ENCODE measurements at regions not wholly inside any gene's neighbourhood (a gene's known extent, or its start where the extent isn't known, plus 50 kb on each side); places are given as distances from the start of the nearest gene placed in this dataset.

GRCh38 chr3:162897291-162897690, 1400.7 kb downstream of the OTOL1 start:
- H3K4me1 ChIP-seq (ENCODE audit: insufficient read depth, low read length): no peaks in the 10 kb centered on the region
- H3K4me3 ChIP-seq (ENCODE audit: low read depth in 1 of 2, low read length in 2 of 2): no peak overlapping the region
- no peaks in the 10 kb centered on the region for H3K36me3 ChIP-seq (ENCODE audit: insufficient read depth, low read length)
- no peak overlapping the region for H3K9ac ChIP-seq (ENCODE audit: low read length)
- no peaks in the 10 kb centered on the region for H3K27me3 ChIP-seq (ENCODE audit: control insufficient read depth in 1 of 2, insufficient read depth in 2 of 2, low read length in 2 of 2)
- H3K9me3 ChIP-seq (ENCODE audit: low read length): no peaks in the 10 kb centered on the region
- H3K27ac ChIP-seq (ENCODE audit: low read depth, low read length): no peak overlapping the region

GRCh38 chr3:162932503-162932902, 1435.9 kb downstream of the OTOL1 start:
- H3K4me1 ChIP-seq (ENCODE audit: insufficient read depth, low read length): no peaks in the 10 kb centered on the region
- H3K36me3 ChIP-seq (ENCODE audit: insufficient read depth, low read length): no peaks in the 10 kb centered on the region
- H3K9ac ChIP-seq (ENCODE audit: low read length): no peak overlapping the region
- H3K27ac ChIP-seq (ENCODE audit: low read depth, low read length): no peak overlapping the region
- no peak overlapping the region for H3K4me3 ChIP-seq (ENCODE audit: low read depth in 1 of 2, low read length in 2 of 2)
- H3K9me3 ChIP-seq (ENCODE audit: low read length): no peaks in the 10 kb centered on the region
- H3K27me3 ChIP-seq (ENCODE audit: control insufficient read depth in 1 of 2, insufficient read depth in 2 of 2, low read length in 2 of 2): no peaks in the 10 kb centered on the region

GRCh38 chr3:162933656-162934055, 1437.0 kb downstream of the OTOL1 start:
- Histone ChIP-seq H3K4me1 (ENCODE audit: insufficient read depth, low read length) (no peaks in the 10 kb centered on the region), H3K27me3 (ENCODE audit: control insufficient read depth in 1 of 2, insufficient read depth in 2 of 2, low read length in 2 of 2) (no peaks in the 10 kb centered on the region), H3K9ac (ENCODE audit: low read length) (no peak overlapping the region), H3K4me3 (ENCODE audit: low read depth in 1 of 2, low read length in 2 of 2) (no peak overlapping the region), H3K9me3 (ENCODE audit: low read length) (no peaks in the 10 kb centered on the region), H3K36me3 (ENCODE audit: insufficient read depth, low read length) (no peaks in the 10 kb centered on the region), H3K27ac (ENCODE audit: low read depth, low read length) (no peak overlapping the region)

GRCh38 chr3:162936706-162937105, 1440.1 kb downstream of the OTOL1 start:
- Histone ChIP-seq H3K9me3 (ENCODE audit: low read length) (no peaks in the 10 kb centered on the region), H3K36me3 (ENCODE audit: insufficient read depth, low read length) (no peaks in the 10 kb centered on the region), H3K4me1 (ENCODE audit: insufficient read depth, low read length) (no peaks in the 10 kb centered on the region), H3K4me3 (ENCODE audit: low read depth in 1 of 2, low read length in 2 of 2) (no peak overlapping the region), H3K27ac (ENCODE audit: low read depth, low read length) (no peak overlapping the region), H3K9ac (ENCODE audit: low read length) (no peak overlapping the region), H3K27me3 (ENCODE audit: control insufficient read depth in 1 of 2, insufficient read depth in 2 of 2, low read length in 2 of 2) (no peaks in the 10 kb centered on the region)

- Histone ChIP-seq H3K9ac (ENCODE audit: low read length) (no peak overlapping the region), H3K27ac (ENCODE audit: low read depth, low read length) (no peak overlapping the region), H3K27me3 (ENCODE audit: control insufficient read depth in 1 of 2, insufficient read depth in 2 of 2, low read length in 2 of 2) (no peaks in the 10 kb centered on the region), H3K4me3 (ENCODE audit: low read depth in 1 of 2, low read length in 2 of 2) (no peak overlapping the region), H3K36me3 (ENCODE audit: insufficient read depth, low read length) (no peaks in the 10 kb centered on the region), H3K9me3 (ENCODE audit: low read length) (no peaks in the 10 kb centered on the region), H3K4me1 (ENCODE audit: insufficient read depth, low read length) (no peaks in the 10 kb centered on the region)
These were observed 1441.5 kb downstream of the OTOL1 start for GRCh38 chr3:162938083-162938482.

- Histone ChIP-seq H3K27ac (ENCODE audit: low read depth, low read length) (no peak overlapping the region), H3K36me3 (ENCODE audit: insufficient read depth, low read length) (no peaks in the 10 kb centered on the region), H3K4me3 (ENCODE audit: low read depth in 1 of 2, low read length in 2 of 2) (no peak overlapping the region), H3K4me1 (ENCODE audit: insufficient read depth, low read length) (no peaks in the 10 kb centered on the region), H3K9me3 (ENCODE audit: low read length) (no peaks in the 10 kb centered on the region), H3K27me3 (ENCODE audit: control insufficient read depth in 1 of 2, insufficient read depth in 2 of 2, low read length in 2 of 2) (no peaks in the 10 kb centered on the region), H3K9ac (ENCODE audit: low read length) (no peak overlapping the region)
These were observed 1449.0 kb downstream of the OTOL1 start for GRCh38 chr3:162945626-162946025.

- Histone ChIP-seq H3K36me3 (ENCODE audit: insufficient read depth, low read length) (no peaks in the 10 kb centered on the region), H3K27me3 (ENCODE audit: control insufficient read depth in 1 of 2, insufficient read depth in 2 of 2, low read length in 2 of 2) (no peaks in the 10 kb centered on the region), H3K9ac (ENCODE audit: low read length) (no peak overlapping the region), H3K4me3 (ENCODE audit: low read depth in 1 of 2, low read length in 2 of 2) (no peak overlapping the region), H3K27ac (ENCODE audit: low read depth, low read length) (no peak overlapping the region), H3K9me3 (ENCODE audit: low read length) (no peaks in the 10 kb centered on the region), H3K4me1 (ENCODE audit: insufficient read depth, low read length) (no peaks in the 10 kb centered on the region)
These were observed 1460.1 kb downstream of the OTOL1 start for GRCh38 chr3:162956711-162957110.

GRCh38 chr3:162960269-162960668, 1463.7 kb downstream of the OTOL1 start:
- H3K4me3 ChIP-seq (ENCODE audit: low read depth in 1 of 2, low read length in 2 of 2): no peak overlapping the region
- H3K4me1 ChIP-seq (ENCODE audit: insufficient read depth, low read length): no peaks in the 10 kb centered on the region
- H3K27me3 ChIP-seq (ENCODE audit: control insufficient read depth in 1 of 2, insufficient read depth in 2 of 2, low read length in 2 of 2): no peaks in the 10 kb centered on the region
- H3K27ac ChIP-seq (ENCODE audit: low read depth, low read length): no peak overlapping the region
- H3K36me3 ChIP-seq (ENCODE audit: insufficient read depth, low read length): no peaks in the 10 kb centered on the region
- H3K9ac ChIP-seq (ENCODE audit: low read length): no peak overlapping the region
- H3K9me3 ChIP-seq (ENCODE audit: low read length): peaks cover 2% of the 10 kb centered on the region

GRCh38 chr3:162970292-162970691, 1473.7 kb downstream of the OTOL1 start:
- H3K27ac ChIP-seq (ENCODE audit: low read depth, low read length): no peak overlapping the region
- no peak overlapping the region for H3K9ac ChIP-seq (ENCODE audit: low read length)
- no peak overlapping the region for H3K4me3 ChIP-seq (ENCODE audit: low read depth in 1 of 2, low read length in 2 of 2)
- H3K9me3 ChIP-seq (ENCODE audit: low read length): peaks cover 3% of the 10 kb centered on the region
- H3K4me1 ChIP-seq (ENCODE audit: insufficient read depth, low read length): no peaks in the 10 kb centered on the region
- H3K27me3 ChIP-seq (ENCODE audit: control insufficient read depth in 1 of 2, insufficient read depth in 2 of 2, low read length in 2 of 2): no peaks in the 10 kb centered on the region
- no peaks in the 10 kb centered on the region for H3K36me3 ChIP-seq (ENCODE audit: insufficient read depth, low read length)

GRCh38 chr3:162971715-162972114, 1475.1 kb downstream of the OTOL1 start:
- Histone ChIP-seq H3K36me3 (ENCODE audit: insufficient read depth, low read length) (no peaks in the 10 kb centered on the region), H3K9me3 (ENCODE audit: low read length) (no peaks in the 10 kb centered on the region), H3K27ac (ENCODE audit: low read depth, low read length) (no peak overlapping the region), H3K4me3 (ENCODE audit: low read depth in 1 of 2, low read length in 2 of 2) (no peak overlapping the region), H3K27me3 (ENCODE audit: control insufficient read depth in 1 of 2, insufficient read depth in 2 of 2, low read length in 2 of 2) (no peaks in the 10 kb centered on the region), H3K4me1 (ENCODE audit: insufficient read depth, low read length) (no peaks in the 10 kb centered on the region), H3K9ac (ENCODE audit: low read length) (no peak overlapping the region)

- Histone ChIP-seq H3K9ac (ENCODE audit: low read length) (no peak overlapping the region), H3K27me3 (ENCODE audit: control insufficient read depth in 1 of 2, insufficient read depth in 2 of 2, low read length in 2 of 2) (no peaks in the 10 kb centered on the region), H3K27ac (ENCODE audit: low read depth, low read length) (no peak overlapping the region), H3K4me1 (ENCODE audit: insufficient read depth, low read length) (no peaks in the 10 kb centered on the region), H3K9me3 (ENCODE audit: low read length) (no peaks in the 10 kb centered on the region), H3K36me3 (ENCODE audit: insufficient read depth, low read length) (no peaks in the 10 kb centered on the region), H3K4me3 (ENCODE audit: low read depth in 1 of 2, low read length in 2 of 2) (no peak overlapping the region)
These were observed 1476.9 kb downstream of the OTOL1 start for GRCh38 chr3:162973428-162973917.

GRCh38 chr3:162978136-162978535, 1481.5 kb downstream of the OTOL1 start:
- no peaks in the 10 kb centered on the region for H3K9me3 ChIP-seq (ENCODE audit: low read length)
- H3K4me1 ChIP-seq (ENCODE audit: insufficient read depth, low read length): no peaks in the 10 kb centered on the region
- no peak overlapping the region for H3K27ac ChIP-seq (ENCODE audit: low read depth, low read length)
- H3K9ac ChIP-seq (ENCODE audit: low read length): no peak overlapping the region
- no peaks in the 10 kb centered on the region for H3K27me3 ChIP-seq (ENCODE audit: control insufficient read depth in 1 of 2, insufficient read depth in 2 of 2, low read length in 2 of 2)
- no peaks in the 10 kb centered on the region for H3K36me3 ChIP-seq (ENCODE audit: insufficient read depth, low read length)
- no peak overlapping the region for H3K4me3 ChIP-seq (ENCODE audit: low read depth in 1 of 2, low read length in 2 of 2)

Data from muscle layer of colon (tissue), 2 donors.